GM12865 (cell line): ENCODE measurements at regions not wholly inside any gene's neighbourhood (a gene's known extent, or its start where the extent isn't known, plus 50 kb on each side); places are given as distances from the start of the nearest gene placed in this dataset.
"Not testable (repeated sequence)": the region's sequence is repeated elsewhere in the genome, so short reads cannot be mapped to it uniquely, and the experiment has no call there.

Source experiments
- DNase-seq: peaks from one replicate; pipeline ENCODE4 v3.0.0; 2010; ENCODE audit warnings: low read depth
- H3K4me3 ChIP-seq: 2 replicates; pipeline ENCODE4 v1.5.1; 2011; ENCODE audit warnings: mild to moderate bottlenecking, low read depth, low read length, control low read depth
- TF ChIP-seq, protein P1 (sequence below): IDR thresholded peaks from 2 replicates; pipeline ENCODE4 v1.5.1; 2011; ENCODE audit warnings: low read length, control low read depth, low read depth, inconsistent platforms; ENCODE audit not compliant: insufficient read depth; ENCODE audit errors: missing control alignments

DNA sequence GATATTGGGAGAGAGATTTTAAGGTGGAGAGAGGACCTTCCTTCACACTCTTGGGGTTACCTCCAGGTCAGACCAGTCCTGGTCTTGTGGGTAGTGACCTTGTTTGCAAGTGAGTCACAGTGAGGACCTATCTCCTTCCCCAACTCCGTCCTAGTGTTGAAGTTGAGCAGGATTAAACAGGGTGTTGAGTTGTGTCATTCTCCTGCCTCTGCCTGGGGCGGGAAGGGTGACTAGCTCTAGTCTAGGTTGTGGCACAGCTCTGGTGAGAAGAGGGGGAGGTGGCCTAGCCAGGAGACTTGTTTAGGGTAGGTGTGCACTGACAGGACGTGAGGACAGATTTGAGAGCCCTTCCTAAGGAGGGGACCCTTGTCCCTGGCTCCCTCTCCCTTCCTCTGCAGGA lies 119.6 kb upstream of the PITX1 start:
- TF ChIP-seq, protein P1, sequence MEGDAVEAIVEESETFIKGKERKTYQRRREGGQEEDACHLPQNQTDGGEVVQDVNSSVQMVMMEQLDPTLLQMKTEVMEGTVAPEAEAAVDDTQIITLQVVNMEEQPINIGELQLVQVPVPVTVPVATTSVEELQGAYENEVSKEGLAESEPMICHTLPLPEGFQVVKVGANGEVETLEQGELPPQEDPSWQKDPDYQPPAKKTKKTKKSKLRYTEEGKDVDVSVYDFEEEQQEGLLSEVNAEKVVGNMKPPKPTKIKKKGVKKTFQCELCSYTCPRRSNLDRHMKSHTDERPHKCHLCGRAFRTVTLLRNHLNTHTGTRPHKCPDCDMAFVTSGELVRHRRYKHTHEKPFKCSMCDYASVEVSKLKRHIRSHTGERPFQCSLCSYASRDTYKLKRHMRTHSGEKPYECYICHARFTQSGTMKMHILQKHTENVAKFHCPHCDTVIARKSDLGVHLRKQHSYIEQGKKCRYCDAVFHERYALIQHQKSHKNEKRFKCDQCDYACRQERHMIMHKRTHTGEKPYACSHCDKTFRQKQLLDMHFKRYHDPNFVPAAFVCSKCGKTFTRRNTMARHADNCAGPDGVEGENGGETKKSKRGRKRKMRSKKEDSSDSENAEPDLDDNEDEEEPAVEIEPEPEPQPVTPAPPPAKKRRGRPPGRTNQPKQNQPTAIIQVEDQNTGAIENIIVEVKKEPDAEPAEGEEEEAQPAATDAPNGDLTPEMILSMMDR: no peak
- H3K4me3 ChIP-seq: no peak overlapping the region
- DNase-seq: no peak

DNA sequence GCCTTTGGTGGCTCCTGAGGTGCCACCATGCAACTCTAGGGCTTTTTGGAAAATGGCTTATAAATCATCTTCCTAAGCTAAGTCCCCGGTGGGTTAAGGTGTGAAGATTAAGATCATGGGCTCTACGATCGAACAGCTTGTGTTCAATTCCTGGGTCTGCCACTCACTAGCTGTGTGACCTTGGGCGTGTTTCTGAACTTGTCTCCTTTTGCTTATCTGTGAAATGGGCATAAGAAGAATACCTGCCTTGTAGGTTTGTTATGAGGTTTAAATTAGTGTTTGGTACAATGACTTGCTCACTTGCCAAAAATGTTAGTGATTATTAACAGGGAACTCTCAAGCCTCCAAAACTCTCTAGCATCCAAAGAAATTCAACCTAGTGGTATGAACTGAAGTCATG lies 119.2 kb upstream of the PITX1 start:
- no peak overlapping the region for H3K4me3 ChIP-seq
- DNase-seq: no peak
- TF ChIP-seq, protein P1: no peak

DNA sequence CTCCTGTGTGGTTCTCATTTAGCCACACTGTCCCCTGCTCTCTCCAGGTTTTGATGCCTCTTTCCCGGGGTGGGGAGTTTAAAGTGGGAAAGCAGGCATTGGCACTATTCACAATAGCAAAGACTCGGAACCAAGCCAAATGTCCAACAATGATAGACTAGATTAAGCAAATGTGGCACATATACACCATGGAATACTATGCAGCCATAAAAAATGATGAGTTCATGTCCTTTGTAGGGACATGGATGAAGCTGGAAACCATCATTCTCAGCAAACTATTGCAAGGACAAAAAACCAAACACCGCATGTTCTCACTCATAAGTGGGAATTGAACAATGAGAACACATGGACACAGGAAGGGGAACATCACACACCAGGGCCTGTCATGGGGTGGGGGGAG lies 117.6 kb upstream of the PITX1 start:
- not testable (repeated sequence) for DNase-seq, H3K4me3 ChIP-seq

DNA sequence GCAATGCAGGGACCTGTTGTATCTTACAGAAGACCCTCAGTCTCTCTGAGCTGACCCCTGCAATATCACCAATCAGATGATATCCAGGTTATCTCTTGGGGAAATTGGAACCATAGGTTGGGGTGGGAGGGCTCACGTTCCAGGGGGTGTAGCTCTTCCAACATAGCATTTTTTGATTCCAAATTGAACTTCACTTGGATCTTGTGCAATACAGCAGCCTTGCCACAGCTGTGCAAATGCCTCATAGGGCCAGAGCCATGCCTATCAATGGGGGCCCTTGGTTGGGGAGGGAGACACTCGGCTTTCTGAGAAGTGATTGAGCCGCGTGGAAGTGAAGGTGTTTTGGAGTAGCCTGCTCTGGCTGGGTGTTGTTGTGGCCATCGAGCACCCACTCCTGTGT lies 117.2 kb upstream of the PITX1 start:
- no peak overlapping the region for H3K4me3 ChIP-seq
- DNase-seq: no peak
- TF ChIP-seq, protein P1: no peak

DNA sequence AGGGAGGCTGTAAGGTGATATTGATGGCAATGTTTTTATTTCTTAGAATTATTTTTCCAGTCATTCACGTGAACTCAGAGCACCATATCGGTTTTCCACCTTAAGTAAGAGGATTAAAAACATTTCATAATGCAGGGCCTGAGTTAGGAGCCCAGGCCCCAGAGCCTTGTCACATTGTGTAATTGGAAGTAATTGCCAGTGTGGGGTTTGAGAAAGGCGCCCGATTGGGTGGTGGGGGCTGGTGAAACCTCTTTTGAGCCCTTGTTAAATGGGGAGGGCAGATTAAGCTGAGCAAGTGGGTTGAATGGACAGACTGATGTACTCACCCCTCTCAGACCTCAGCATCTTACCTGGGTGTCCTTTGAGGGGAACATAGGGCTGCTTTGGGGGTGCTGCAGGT lies 116.7 kb upstream of the PITX1 start:
- TF ChIP-seq, protein P1: no peak
- no peak for DNase-seq
- H3K4me3 ChIP-seq: no peak overlapping the region

DNA sequence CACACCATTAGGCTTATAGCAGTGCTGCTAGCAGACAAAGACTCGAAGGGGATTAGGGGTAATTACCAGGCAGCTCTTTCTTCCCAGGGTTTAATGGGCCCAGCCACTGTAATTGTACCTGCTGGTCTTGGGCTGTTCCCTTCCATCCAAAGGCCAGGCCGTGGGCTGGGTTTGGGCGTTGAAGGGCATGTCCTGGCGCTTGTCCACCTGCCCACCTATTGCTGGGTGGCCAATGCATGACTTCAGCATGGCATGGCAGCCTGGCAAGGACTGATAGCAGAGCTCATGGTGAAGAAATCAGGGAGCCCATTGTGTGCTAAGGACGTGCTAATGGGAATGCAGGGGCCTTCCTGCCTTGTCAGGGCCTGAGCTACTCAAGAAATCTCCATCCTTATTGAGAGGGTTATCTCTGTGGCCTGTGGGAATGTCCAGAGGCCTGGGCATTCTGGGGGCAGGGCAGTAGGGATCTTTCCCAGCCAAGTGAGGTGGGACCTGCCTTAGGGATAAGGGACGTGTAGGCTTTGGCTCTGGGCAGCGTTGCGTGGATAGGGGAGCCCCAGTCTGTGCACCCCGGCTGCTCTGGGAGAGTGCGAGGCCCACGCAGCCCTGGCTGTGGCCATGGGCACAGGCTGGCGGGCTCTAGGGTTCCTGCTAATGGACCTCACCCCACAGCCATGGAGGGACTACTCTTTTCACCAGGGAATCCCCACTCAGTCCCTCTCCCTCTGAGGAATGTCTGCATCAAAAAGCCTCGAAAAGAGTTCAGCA lies 116.1 kb upstream of the PITX1 start:
- TF ChIP-seq, protein P1: no peak
- no peak for DNase-seq
- H3K4me3 ChIP-seq: no peak overlapping the region

DNA sequence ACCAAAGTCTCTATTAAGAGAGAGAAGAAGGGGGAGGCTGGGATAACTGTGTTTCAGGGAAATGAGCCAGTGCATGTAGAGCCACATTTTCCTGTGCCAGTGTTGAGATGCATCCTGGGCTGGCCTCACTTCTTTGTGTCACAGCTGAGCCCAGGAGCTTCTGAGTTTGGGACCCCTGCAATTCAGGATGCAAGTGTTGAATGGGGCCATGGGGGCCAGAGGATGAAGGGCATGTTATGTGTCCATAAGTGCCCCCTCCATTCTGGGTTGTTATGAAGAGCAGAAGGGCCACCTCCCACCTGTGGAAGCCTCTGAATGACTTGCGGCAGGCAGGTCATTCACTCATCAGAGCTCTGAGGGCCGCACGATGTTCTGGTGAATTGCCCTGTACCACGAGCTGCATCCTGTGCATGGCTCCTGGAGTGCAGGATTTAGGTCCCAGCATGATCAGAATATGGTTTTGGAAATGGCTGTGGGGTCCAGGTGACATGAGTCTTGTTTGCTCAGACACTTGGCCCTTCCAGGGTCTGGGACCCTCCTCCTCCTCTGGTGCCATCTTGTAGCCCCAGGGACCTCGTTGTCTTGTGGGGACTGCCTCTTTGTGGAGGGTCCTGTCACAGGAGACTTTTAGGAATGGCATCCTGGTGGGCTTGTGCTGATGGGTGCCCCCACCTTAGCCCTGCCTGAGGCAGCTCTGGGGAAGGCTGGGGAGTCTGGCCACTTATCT lies 115.4 kb upstream of the PITX1 start:
- DNase-seq: no peak
- no peak overlapping the region for H3K4me3 ChIP-seq
- TF ChIP-seq, protein P1: no peak
